ENCODE measurements at regions not wholly inside any gene's neighbourhood (a gene's known extent, or its start where the extent isn't known, plus 50 kb on each side); places are given as distances from the start of the nearest gene placed in this dataset.

DNA sequence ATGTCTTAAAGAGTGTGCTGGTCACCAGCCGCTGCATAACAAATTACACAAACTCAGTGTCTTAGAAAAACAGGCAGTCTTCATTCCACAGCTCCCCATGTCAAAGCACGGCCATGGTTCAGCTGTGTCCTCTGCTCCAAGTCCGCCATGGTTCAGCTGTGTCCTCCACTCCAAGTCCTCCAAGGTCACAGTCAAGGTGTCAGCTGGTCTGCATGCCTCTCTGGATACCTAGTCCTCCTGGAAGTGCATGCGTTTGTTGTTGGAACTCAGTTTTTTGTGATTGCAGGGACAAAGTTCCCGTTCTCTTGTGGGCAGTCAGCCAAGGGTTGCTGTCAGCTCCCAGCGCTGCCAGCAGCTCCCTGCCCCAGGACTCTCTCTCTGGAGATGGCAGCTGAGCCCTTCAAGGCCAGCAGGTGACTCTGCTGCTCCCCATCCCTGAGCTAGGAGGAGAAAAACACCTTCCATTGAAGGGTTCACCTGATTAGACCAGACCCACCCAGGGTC is 304.0 kb upstream of the MYT1L start:
- Histone ChIP-seq H3K79me2 (ENCODE audit: control insufficient read depth, insufficient read depth, low read length) (no peaks in the 10 kb centered on the region), H3K9me3 (replicated peaks; ENCODE audit: control insufficient read depth, insufficient read depth, low read depth, low read length) (no peaks in the 10 kb centered on the region), H2AFZ (ENCODE audit: low read depth, low read length) (no peak overlapping the region), H3K4me3 (no peak overlapping the region), H3K9me1 (ENCODE audit: control insufficient read depth, insufficient read depth, low read length) (no peaks in the 10 kb centered on the region), H3K27ac (ENCODE audit: extremely low read depth, low read depth, low read length) (no peak overlapping the region), H3K9ac (ENCODE audit: insufficient read depth in 1 of 2, low read depth in 2 of 2, low read length in 2 of 2) (no peak overlapping the region), H4K20me1 (replicated peaks; ENCODE audit: control insufficient read depth, insufficient read depth, low read length) (no peaks in the 10 kb centered on the region), H3K36me3 (ENCODE audit: control insufficient read depth, insufficient read depth, low read length) (no peaks in the 10 kb centered on the region), H3K4me2 (ENCODE audit: insufficient read depth, low read length) (no peak overlapping the region), H3K4me1 (replicated peaks in 1 of 2; ENCODE audit: control insufficient read depth in 2 of 2, insufficient read depth in 2 of 2, low read length in 2 of 2) (no peaks in the 10 kb centered on the region), H3K27me3 (ENCODE audit: control insufficient read depth in 2 of 2, insufficient read depth in 2 of 2, low read length in 2 of 2) (peaks cover 3 to 67% of the 10 kb centered on the region in 2 experiments; a peak in 4 of 5 replicates)
- TF ChIP-seq ZC3H4 (CRISPR knock-in tag; IDR thresholded peaks at IDR 0.05; ENCODE audit: borderline replicate concordance) (no peak), ZNF134 (CRISPR knock-in tag; conservative IDR thresholded peaks at IDR 0.05) (peak; percentile 89), POLR2A (conservative IDR thresholded peaks at IDR 0.05) (no peak)
- CTCF ChIA-PET (ENCODE audit: low intra/inter-chr PET ratio): no interaction called here
- in situ Hi-C loops (cut with MboI) (no loop called here), intact Hi-C loops (cut with micrococcal nuclease) (no loop called here)
- no peak for DNase-seq (ENCODE audit: extremely low read depth in 1 of 4, low spot score in 3 of 4)
- WGBS (ENCODE audit: insufficient coverage, low coverage, missing lambda C conversion rate): 0% methylated on average over 5 of the region's 6 CpGs
- no peak for FAIRE-seq
- POLR2A ChIA-PET: no interaction called here
- BruUV-seq (replicated peaks): no TSS peak
- no peak for ATAC-seq

DNA sequence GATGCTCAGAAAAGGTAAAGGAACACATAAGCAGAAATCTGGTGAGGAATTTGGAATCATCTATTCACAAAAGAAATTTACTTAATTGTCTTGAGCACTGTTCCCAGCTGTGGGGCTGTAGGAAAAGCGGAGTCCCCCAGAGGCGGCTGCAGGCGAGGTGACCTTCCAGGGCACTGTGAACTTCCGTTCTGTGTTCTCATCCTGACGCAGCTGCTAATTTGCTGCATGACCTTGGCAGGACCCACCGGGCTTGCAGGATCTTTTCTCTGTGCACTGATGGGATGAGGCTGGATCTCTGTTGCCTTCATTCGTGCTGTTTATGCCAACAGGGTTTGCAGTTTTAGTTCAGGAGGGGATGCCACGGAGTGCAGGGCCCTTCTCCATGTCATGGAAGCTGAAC is 301.9 kb upstream of the MYT1L start:
- 0% methylated on average over 7 of the region's 8 CpGs for WGBS (ENCODE audit: insufficient coverage, low coverage, missing lambda C conversion rate)
- Histone ChIP-seq H3K9me1 (ENCODE audit: control insufficient read depth, insufficient read depth, low read length) (no peaks in the 10 kb centered on the region), H3K27ac (ENCODE audit: extremely low read depth, low read depth, low read length) (no peak overlapping the region), H3K9ac (ENCODE audit: insufficient read depth in 1 of 2, low read depth in 2 of 2, low read length in 2 of 2) (no peak overlapping the region), H3K9me3 (replicated peaks; ENCODE audit: control insufficient read depth, insufficient read depth, low read depth, low read length) (no peaks in the 10 kb centered on the region), H4K20me1 (replicated peaks; ENCODE audit: control insufficient read depth, insufficient read depth, low read length) (no peaks in the 10 kb centered on the region), H3K36me3 (ENCODE audit: control insufficient read depth, insufficient read depth, low read length) (no peaks in the 10 kb centered on the region), H3K27me3 (ENCODE audit: control insufficient read depth in 2 of 2, insufficient read depth in 2 of 2, low read length in 2 of 2) (peaks cover 0 to 51% of the 10 kb centered on the region in 2 experiments; a peak in 4 of 5 replicates), H3K79me2 (ENCODE audit: control insufficient read depth, insufficient read depth, low read length) (no peaks in the 10 kb centered on the region), H3K4me3 (no peak overlapping the region), H2AFZ (ENCODE audit: low read depth, low read length) (no peak overlapping the region), H3K4me2 (ENCODE audit: insufficient read depth, low read length) (no peak overlapping the region), H3K4me1 (replicated peaks in 1 of 2; ENCODE audit: control insufficient read depth in 2 of 2, insufficient read depth in 2 of 2, low read length in 2 of 2) (no peaks in the 10 kb centered on the region)
- intact Hi-C loops (cut with micrococcal nuclease) (no loop called here), in situ Hi-C loops (cut with MboI) (no loop called here)
- ATAC-seq (no peak), DNase-seq (ENCODE audit: extremely low read depth in 1 of 4, low spot score in 3 of 4) (no peak), FAIRE-seq (no peak)
- POLR2A ChIA-PET: no interaction called here
- CTCF ChIA-PET (ENCODE audit: low intra/inter-chr PET ratio): no interaction called here
- BruUV-seq (replicated peaks): no TSS peak
- TF ChIP-seq FUS (optimal IDR thresholded peaks at IDR 0.05; ENCODE audit: low read depth, low read length): no peak
- TF ChIP-seq RFX7 (CRISPR knock-in tag; IDR thresholded peaks at IDR 0.05): no peak
- TF ChIP-seq BDP1 (IDR thresholded peaks at IDR 0.05; ENCODE audit: insufficient read depth, insufficient read length): no peak
- TF ChIP-seq MTA3 (IDR thresholded peaks at IDR 0.05; ENCODE audit: borderline replicate concordance): no peak
- no peak for TF ChIP-seq NFATC3 (IDR thresholded peaks at IDR 0.05)
- TF ChIP-seq POLR3G (IDR thresholded peaks at IDR 0.05; ENCODE audit: extremely low read depth, insufficient read length, insufficient replicate concordance): no peak
- no peak for TF ChIP-seq KDM1A (IDR thresholded peaks at IDR 0.05)
- TF ChIP-seq ZNF133 (CRISPR knock-in tag; IDR thresholded peaks at IDR 0.05): no peak
- TF ChIP-seq NFE2L1 (tag; IDR thresholded peaks at IDR 0.05; ENCODE audit: borderline replicate concordance, low read depth): no peak
- no peak for TF ChIP-seq ADNP (tag; IDR thresholded peaks at IDR 0.05)
- TF ChIP-seq TCF3 (CRISPR knock-in tag; IDR thresholded peaks at IDR 0.05): no peak
- TF ChIP-seq XRCC4 (IDR thresholded peaks at IDR 0.05; ENCODE audit: extremely low read depth, insufficient read depth, insufficient read length): no peak

All from K562 (cell line).